GM18520 (cell line): ENCODE measurements at regions not wholly inside any gene's neighbourhood (a gene's known extent, or its start where the extent isn't known, plus 50 kb on each side); places are given as distances from the start of the nearest gene placed in this dataset.
"Not testable (repeated sequence)": the region's sequence is repeated elsewhere in the genome, so short reads cannot be mapped to it uniquely, and the experiment has no call there.

Source experiments
- ATAC-seq: cut with Tn5 transposase; IDR thresholded peaks from one replicate; pipeline ENCODE4 v1.9.1; 2021; ENCODE audit not compliant: unreplicated experiment

DNA sequence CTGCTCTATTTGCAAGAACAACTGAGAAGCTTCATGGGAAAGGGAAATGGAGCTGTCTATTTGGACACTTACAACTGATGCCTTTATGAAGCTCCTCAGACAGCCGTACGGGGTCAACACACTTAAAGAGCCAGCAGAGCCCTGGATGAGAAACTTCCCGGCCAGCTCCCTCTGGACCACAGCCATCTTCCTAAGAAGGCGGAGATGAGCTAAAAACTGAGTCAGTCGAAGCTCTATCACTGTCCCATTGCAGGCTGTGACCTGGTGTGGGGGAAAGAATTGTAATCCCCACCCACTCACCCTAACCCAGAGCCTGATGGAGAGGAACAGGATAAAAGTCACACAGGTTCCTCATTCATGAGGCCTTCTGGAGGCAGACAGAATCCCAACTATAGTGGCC is 360.4 kb upstream of the JARID2 start:
- no peak for ATAC-seq

GRCh38 chr6:14887181-14887580 is 358.7 kb upstream of the JARID2 start:
- ATAC-seq = no peak

DNA sequence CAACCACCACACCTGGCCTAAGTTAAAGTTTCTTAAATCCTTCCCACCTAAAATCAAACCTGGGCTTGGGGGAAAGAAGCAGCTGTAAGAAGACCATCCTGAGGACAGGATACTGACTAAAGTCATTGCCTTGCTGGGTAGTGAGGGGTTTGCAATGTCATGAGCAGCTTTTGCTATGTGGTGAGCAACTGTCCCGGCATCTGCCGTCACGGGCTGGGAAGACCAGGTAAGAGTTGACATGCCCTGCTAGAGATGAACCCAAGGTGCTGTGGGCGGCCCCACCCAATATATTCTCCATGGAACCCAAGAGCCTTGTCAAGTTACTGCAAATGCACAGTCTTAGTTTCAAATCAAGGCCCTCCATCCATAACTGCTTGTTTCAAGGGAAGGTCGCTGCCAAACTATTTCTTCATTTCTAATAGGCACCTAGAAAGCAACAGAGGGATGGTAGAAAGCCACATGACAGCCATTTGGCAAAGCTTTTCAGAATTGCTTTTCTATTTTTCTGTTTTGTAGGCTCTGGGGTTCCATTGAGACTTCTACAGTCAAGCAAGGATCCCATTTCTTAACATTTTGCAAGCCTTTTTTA is 357.8 kb upstream of the JARID2 start:
- no peak for ATAC-seq

DNA sequence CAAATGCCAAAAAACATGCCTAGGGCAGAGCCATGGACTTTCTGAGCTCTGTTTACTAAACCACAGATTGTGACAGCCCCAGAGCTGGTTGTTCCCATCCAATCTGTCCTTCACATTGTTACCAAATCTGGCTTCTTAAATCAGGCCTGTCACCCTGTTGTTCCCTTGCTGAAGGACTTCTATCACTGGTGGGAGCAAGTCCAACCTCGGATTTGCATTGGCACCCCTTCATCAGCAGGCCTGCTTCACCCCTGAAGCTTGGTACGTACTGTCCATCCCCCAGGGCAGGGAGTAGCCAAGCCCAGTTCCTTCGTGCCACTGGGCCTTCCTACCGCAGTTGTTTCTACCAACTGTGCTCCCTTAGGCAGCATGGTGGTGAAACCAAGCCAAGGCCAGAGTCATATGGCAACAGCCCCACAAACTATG is 357.3 kb upstream of the JARID2 start:
- ATAC-seq = no peak

DNA sequence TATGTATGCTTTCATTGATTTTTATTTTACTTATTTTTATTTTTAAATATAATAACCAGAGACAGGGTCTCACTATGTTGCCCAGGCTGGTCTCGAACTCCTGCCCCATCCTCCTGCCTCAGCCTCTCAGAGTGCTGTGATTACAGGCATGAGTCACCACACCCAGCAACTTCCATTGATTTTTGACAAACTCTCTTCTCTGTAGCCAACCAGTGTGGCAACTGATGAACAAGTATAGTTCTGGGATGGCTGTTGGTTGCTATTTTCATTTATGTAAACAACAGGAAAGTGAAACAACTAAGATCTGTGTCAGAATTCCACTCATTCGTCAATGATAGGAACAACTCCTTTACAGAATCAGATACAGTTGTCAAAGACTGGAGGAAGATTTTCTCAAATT is 356.7 kb upstream of the JARID2 start:
- ATAC-seq = no peak

GRCh38 chr6:14889611-14890593 is 356.0 kb upstream of the JARID2 start:
- no peak for ATAC-seq

DNA sequence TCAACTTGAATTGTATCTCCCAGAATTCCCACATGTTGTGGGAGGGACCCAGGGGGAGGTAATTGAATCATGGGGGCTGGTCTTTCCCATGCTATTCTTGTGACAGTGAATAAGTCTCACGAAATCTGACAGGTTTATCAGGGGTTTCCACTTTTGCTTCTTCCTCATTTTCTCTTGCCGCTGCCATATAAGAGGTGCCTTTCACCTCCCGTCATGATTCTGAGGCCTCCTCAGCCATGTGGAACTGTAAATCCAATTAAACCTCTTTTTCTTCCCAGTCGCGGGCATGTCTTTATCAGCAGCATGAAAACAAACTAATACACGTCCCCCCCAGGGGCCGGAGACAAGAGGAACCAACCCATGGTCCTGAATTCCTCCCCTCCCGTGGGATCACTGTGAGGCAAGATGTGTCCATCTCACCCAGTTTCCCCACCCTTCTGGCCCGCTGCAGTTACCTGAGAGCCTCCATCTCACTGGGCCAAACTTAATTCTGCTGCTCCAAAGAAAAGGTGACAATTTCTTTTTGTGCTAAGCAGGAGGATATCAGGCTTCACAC is 354.0 kb upstream of the JARID2 start:
- not testable (repeated sequence) for ATAC-seq

GRCh38 chr6:14894105-14894504 is 351.8 kb upstream of the JARID2 start:
- ATAC-seq = no peak

DNA sequence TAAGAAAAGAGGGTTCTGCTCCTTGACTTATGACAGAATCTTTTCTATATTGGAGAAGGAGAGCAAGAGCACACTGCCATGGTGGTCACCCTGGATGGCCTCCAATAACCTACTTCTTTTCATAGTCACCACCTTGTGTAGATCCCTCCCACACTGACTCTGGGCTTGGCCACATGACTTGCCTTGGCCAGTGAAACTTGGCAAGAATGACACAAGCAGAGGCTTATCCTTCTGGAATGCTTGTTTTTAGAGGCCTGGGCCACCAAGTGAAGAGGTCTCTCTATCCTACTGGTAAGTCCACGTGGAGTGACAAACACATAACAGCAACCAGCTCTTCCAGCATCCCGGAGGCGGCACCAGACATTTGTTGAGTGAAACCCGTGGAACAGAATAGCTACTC is 349.4 kb upstream of the JARID2 start:
- ATAC-seq = no peak

DNA sequence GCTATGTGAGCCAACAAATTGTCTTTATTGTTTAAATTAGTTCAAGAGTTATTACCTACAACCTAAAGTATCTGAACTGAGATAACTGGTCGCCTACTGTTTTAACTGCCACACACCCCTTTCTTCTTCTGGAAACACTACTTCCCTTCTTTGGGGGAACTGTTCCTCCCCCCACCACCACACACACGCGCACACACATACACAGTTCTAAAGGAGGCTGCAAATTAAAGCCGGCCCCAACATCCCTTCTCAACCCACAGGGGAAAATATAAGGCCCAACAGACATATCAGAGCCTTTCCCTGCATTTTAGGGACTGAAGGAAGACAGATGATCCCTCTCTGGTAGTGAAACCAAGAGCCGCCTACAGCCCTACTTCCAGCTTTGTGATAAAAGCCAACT is 348.0 kb upstream of the JARID2 start:
- no peak for ATAC-seq

- not testable (repeated sequence) for ATAC-seq
These were observed 346.4 kb upstream of the JARID2 start for GRCh38 chr6:14899441-14899840.

DNA sequence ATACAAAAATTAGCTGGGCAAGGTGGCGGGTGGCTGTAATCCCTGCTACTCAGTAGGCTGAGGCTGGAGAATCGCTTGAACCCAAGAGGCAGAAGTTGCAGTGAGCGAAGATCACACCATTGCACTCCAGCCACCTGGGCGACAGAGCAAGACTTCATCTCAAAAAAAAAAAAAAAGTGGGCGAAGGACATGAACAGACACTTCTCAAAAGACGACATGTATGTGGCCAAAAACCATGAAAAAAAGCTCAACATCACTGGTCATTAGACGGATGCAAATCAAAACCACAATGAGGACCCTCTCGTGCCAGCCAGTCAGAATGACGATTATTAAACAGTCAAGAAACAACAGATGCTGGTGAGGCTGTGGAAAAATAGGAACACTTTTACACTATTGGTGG is 344.9 kb upstream of the JARID2 start:
- no peak for ATAC-seq

- no peak for ATAC-seq
These were observed 342.5 kb upstream of the JARID2 start for GRCh38 chr6:14903176-14904038.

DNA sequence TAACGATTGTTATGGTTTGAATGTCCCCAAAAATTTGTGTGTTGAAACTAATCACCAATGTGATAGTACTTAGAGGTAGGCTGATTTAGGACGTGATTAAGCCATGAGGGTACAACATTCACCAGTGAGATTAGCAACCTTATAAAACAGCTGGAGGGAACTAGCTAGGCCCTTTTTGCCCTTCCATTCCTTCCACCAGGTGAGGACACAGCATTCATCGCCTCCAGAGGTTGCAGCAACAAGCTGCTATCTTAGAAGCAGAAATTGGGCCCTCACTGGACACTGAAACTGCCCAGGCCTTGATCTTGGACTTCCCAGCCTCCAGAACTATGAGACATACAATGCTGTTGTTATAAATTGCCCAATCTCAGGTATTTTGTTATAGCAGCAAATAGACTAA is 340.7 kb upstream of the JARID2 start:
- no peak for ATAC-seq

- no peak for ATAC-seq
These were observed 339.2 kb upstream of the JARID2 start for GRCh38 chr6:14906621-14907020.

DNA sequence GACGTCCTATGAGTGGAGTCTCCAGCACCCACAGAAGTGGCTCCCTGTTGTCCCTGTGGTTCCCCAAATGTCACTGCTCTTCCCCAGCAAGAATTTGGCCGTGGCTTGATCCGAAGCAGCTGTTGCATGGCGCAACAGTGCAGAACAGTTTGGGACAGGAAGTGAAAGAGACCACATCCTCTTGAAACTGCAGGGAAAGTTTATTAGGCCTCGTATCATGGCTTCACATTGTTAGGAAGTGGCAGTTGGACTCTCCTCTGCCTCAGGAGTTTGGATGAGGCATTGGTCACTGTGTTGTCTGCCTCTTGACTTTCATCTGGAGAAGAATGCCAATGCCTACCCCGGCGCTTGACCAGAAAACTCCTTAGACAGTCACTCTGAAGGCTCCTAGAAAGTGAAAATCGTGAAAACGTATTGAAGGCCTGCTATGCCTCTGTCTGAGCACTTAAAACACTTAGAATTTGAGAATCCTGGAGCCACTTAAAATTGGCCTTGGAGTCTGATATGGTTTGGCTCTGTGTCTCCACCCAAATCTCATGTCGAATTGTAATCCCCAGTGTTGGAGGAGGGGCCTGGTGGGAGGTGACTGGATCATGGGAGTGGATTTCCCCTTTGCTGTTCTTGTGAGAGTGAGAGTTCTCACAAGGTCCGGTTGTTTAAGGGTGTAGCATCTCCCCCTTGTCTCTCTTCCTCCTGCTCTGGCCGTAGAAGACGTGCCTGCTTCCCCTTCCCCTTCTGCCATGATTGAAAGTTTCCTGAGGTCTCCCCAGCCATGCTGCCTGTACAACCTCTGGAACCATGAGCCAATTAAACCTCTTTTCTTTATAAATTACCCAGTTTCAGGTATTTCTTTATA is 334.9 kb upstream of the JARID2 start:
- no peak for ATAC-seq

DNA sequence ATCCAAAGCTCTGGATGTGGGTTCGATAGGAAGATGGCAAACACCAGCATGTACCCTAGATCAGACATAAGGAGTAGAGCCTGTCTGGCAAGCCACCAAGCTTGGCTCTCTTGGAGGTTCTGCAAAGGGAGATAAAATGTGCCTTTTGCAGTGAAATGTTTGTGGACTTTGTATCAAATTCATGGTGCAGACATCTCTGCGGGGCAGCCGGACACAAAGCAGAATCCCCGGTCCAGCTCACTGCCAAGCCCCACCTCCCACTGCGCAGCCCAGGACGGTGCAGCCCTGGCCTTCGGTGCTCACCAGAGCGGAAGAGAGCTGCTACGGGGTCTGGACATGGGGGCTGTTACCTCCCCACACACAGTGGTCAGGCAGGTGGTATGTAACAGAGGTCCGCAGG is 333.6 kb upstream of the JARID2 start:
- ATAC-seq = no peak

DNA sequence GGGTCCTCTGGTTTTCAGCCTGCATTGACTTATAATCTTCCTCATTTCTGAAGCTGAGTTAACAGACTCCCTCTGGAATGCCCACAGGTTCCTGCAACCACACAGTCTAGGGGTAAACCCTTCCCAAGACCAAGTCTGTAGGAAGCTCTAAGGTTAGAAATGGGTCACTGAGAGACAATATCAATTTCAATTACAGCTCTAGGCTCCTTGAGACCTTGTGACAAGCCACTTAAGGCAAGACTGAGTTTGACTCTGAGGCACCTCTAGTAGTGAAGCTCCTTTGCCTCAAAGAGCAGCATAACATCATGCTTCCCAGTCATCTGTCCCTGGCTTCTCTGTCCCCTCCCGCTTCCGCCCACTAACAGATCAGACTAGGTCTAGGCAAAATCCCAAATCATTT is 333.2 kb upstream of the JARID2 start:
- ATAC-seq = no peak

DNA sequence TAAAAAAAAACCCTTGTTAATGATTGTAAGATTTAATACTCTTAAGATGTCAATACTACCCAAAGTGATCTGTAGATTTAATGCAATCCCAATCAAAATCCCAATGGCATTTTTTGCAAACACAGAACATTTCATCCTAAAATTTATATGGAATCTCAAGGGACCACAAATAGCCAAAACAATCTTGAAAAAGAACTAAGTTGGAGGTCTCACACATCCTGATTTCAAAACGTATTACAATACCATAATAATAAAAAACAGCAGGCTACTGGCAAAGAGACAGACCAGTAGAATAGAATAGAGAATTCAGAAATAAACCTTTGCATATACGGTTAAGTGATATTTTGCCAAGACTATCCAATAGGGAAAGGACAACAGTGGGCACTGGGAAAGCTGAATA is 331.9 kb upstream of the JARID2 start:
- ATAC-seq = no peak
